ENCODE measurements at regions not wholly inside any gene's neighbourhood (a gene's known extent, or its start where the extent isn't known, plus 50 kb on each side); places are given as distances from the start of the nearest gene placed in this dataset.

- no peak for TF ChIP-seq FOXM1 (IDR thresholded peaks at IDR 0.05; ENCODE audit: borderline replicate concordance, low read depth)
- no peak for TF ChIP-seq CREB1 (IDR thresholded peaks at IDR 0.05; ENCODE audit: low read depth)
- no peak for TF ChIP-seq TAF1 (IDR thresholded peaks at IDR 0.05; ENCODE audit: low read depth)
- no peak for TF ChIP-seq CEBPB (IDR thresholded peaks at IDR 0.05)
- TF ChIP-seq EP300 (IDR thresholded peaks at IDR 0.05; ENCODE audit: borderline replicate concordance): no peak
- TF ChIP-seq EGR1 (IDR thresholded peaks at IDR 0.05): no peak
- TF ChIP-seq MAX (IDR thresholded peaks at IDR 0.05): no peak
These were observed 359.8 kb upstream of the KAZN start for GRCh38 chr1:14238472-14239307.
